Hematopoietic multipotent progenitor cell (in vitro differentiated cells): ENCODE measurements at regions not wholly inside any gene's neighbourhood (a gene's known extent, or its start where the extent isn't known, plus 50 kb on each side); places are given as distances from the start of the nearest gene placed in this dataset.

Source experiments
- DNase-seq, 3 donors: peaks; one replicate each; pipeline ENCODE4 v3.0.0-alpha.2; 2011 to 2015; ENCODE audit warnings: low read depth in 2 of 3, low spot score in 2 of 3

- no peak for DNase-seq
These were observed 58.3 kb upstream of the TARBP1 start for GRCh38 chr1:234537236-234537635.

- no peak for DNase-seq
These were observed 57.8 kb upstream of the TARBP1 start for GRCh38 chr1:234536741-234537140.

GRCh38 chr1:234535763-234536515 is 57.0 kb upstream of the TARBP1 start:
- DNase-seq, result no peak

- no peak for DNase-seq
These were observed 56.2 kb upstream of the TARBP1 start for GRCh38 chr1:234535218-234535617.

- no peak for DNase-seq
These were observed 55.2 kb upstream of the TARBP1 start for GRCh38 chr1:234533975-234534876.

GRCh38 chr1:234533034-234533891 is 54.3 kb upstream of the TARBP1 start:
- DNase-seq, result no peak

GRCh38 chr1:234532503-234532922 is 53.5 kb upstream of the TARBP1 start:
- DNase-seq, result no peak

- no peak for DNase-seq
These were observed 52.2 kb upstream of the TARBP1 start for GRCh38 chr1:234531151-234531635.

GRCh38 chr1:234530672-234531071 is 51.7 kb upstream of the TARBP1 start:
- DNase-seq, result no peak

- no peak for DNase-seq
These were observed 50.9 kb upstream of the TARBP1 start for GRCh38 chr1:234529950-234530237.

GRCh38 chr1:234529095-234529949 is 50.3 kb upstream of the TARBP1 start:
- peak in 1 of 3 donors; percentile 37 for DNase-seq
